H1 (cell line): ENCODE measurements at regions not wholly inside any gene's neighbourhood (a gene's known extent, or its start where the extent isn't known, plus 50 kb on each side); places are given as distances from the start of the nearest gene placed in this dataset.

Source experiments
- CTCF ChIA-PET: fragments of 300-600 bp; sonication (Branson Sonifier 250); formaldehyde crosslinking; loops from one replicate; lab custom pipeline; 2021; ENCODE audit not compliant: partially characterized antibody; lab: Charles Lee
- POLR2A ChIA-PET: fragments of 300-600 bp; sonication (Branson Sonifier 250); formaldehyde crosslinking; loops from one replicate; lab custom pipeline; 2021; ENCODE audit warnings: inconsistent platforms; ENCODE audit not compliant: partially characterized antibody; lab: Charles Lee
- DNase-seq, 2 experiments: peaks; one replicate each; pipeline versions ENCODE4 v3.0.0 to v3.0.0-alpha.2; 2010 to 2022; ENCODE audit warnings: low spot score in 2 of 2, low read depth in 1 of 2, mixed read lengths in 1 of 2
- FAIRE-seq: peaks from 2 replicates; lab custom pipeline; 2011; peaks lifted over from hg19 to GRCh38; lab: Jason Lieb, UNC
- H2AFZ ChIP-seq: 2 replicates; pipeline ENCODE4 v1.8.1; 2012; ENCODE audit warnings: low read length, inconsistent platforms
- H2AK5ac ChIP-seq: 2 replicates; pipeline ENCODE4 v1.6.1; 2013; ENCODE audit warnings: low read depth, low read length
- H2BK120ac ChIP-seq: replicated peaks from 2 replicates; pipeline ENCODE3; 2013; ENCODE audit warnings: low read depth, low read length, inconsistent platforms
- H2BK12ac ChIP-seq: 2 replicates; pipeline ENCODE4 v1.6.1; 2013; ENCODE audit warnings: low read depth, low read length
- H2BK15ac ChIP-seq: 2 replicates; pipeline ENCODE4 v1.6.1; 2013; ENCODE audit warnings: low read length
- H2BK20ac ChIP-seq: 2 replicates; pipeline ENCODE4 v1.6.1; 2013; ENCODE audit warnings: low read length
- H2BK5ac ChIP-seq: 2 replicates; pipeline ENCODE4 v1.6.1; 2013; ENCODE audit warnings: low read depth, low read length
- H3K14ac ChIP-seq: 2 replicates; pipeline ENCODE4 v1.6.1; 2013; ENCODE audit warnings: inconsistent platforms; ENCODE audit not compliant: insufficient read length
- H3K18ac ChIP-seq: 2 replicates; pipeline ENCODE4 v1.6.1; 2013; ENCODE audit warnings: low read length; ENCODE audit errors: extremely low read depth
- H3K23ac ChIP-seq: 2 replicates; pipeline ENCODE4 v1.6.1; 2013; ENCODE audit warnings: inconsistent platforms; ENCODE audit not compliant: insufficient read length
- H3K23me2 ChIP-seq: 2 replicates; pipeline ENCODE4 v1.6.1; 2013; ENCODE audit warnings: low read depth, low read length
- H3K27ac ChIP-seq: 2 replicates; pipeline ENCODE4 v1.6.1; 2011; ENCODE audit warnings: low read depth, low read length, inconsistent platforms
- H3K27me3 ChIP-seq, 4 experiments: replicated peaks in 1 of 4; 1 replicate in 1 of 4; 2 replicates in 3 of 4; pipeline versions ENCODE4 v1.6.1 to v1.8.1; 2011 to 2013; ENCODE audit warnings: low read length in 3 of 4, mild to moderate bottlenecking in 3 of 4, inconsistent platforms in 2 of 4, mixed read lengths in 2 of 4, moderate library complexity in 1 of 4; ENCODE audit not compliant: control insufficient read depth in 3 of 4, insufficient read depth in 3 of 4; ENCODE audit errors: extremely low read depth in 1 of 4
- H3K36me3 ChIP-seq, 4 experiments: 2 replicates each; pipeline versions ENCODE4 v1.6.1 to v1.8.1; 2011 to 2013; ENCODE audit warnings: mild to moderate bottlenecking in 4 of 4, low read length in 3 of 4, moderate library complexity in 2 of 4, control low read depth in 1 of 4, inconsistent platforms in 1 of 4; ENCODE audit not compliant: insufficient read depth in 4 of 4, control insufficient read depth in 2 of 4
- H3K4ac ChIP-seq: replicated peaks from 2 replicates; pipeline ENCODE3; 2013; ENCODE audit warnings: low read length, low read depth, mixed read lengths, inconsistent platforms; ENCODE audit not compliant: insufficient read length
- H3K4me1 ChIP-seq, 4 experiments: replicated peaks in 1 of 4; 1 replicate in 1 of 4; 2 replicates in 3 of 4; pipeline versions ENCODE4 v1.6.1 to v1.8.1; 2011 to 2013; ENCODE audit warnings: low read length in 3 of 4, inconsistent platforms in 2 of 4, mixed read lengths in 1 of 4; ENCODE audit not compliant: insufficient read depth in 4 of 4, control insufficient read depth in 3 of 4
- H3K4me2 ChIP-seq, 2 experiments: 2 replicates each; pipeline versions ENCODE4 v1.6.1 to v1.8.1; 2011 to 2013; ENCODE audit warnings: low read depth in 2 of 2, low read length in 2 of 2, control low read depth in 1 of 2, inconsistent platforms in 1 of 2, mild to moderate bottlenecking in 1 of 2; ENCODE audit not compliant: insufficient read depth in 1 of 2
- H3K4me3 ChIP-seq, 4 experiments: fragments of 200-600, 300-600 bp in 1 of 4; sonication (generic), shearing (Covaris generic), sonication (Bioruptor Twin) in 1 of 4; 2 replicates each; pipeline versions ENCODE4 v1.5.1 to v1.8.1; 2011 to 2016; ENCODE audit warnings: low read length in 4 of 4, low read depth in 3 of 4, control low read depth in 2 of 4, inconsistent platforms in 2 of 4, mild to moderate bottlenecking in 2 of 4, mixed read lengths in 1 of 4, moderate library complexity in 1 of 4; ENCODE audit not compliant: insufficient read depth in 2 of 4; ENCODE audit errors: extremely low read depth in 1 of 4
- H3K56ac ChIP-seq: replicated peaks from 2 replicates; pipeline ENCODE3; 2013; ENCODE audit warnings: low read depth, mild to moderate bottlenecking, mixed read lengths, low read length, inconsistent platforms; ENCODE audit not compliant: insufficient read length
- H3K79me1 ChIP-seq: 2 replicates; pipeline ENCODE4 v1.6.1; 2013; ENCODE audit warnings: low read depth, low read length, control low read depth
- H3K79me2 ChIP-seq, 2 experiments: 2 replicates each; pipeline versions ENCODE4 v1.6.1 to v1.8.1; 2012 to 2013; ENCODE audit warnings: low read length in 2 of 2, mild to moderate bottlenecking in 2 of 2, inconsistent platforms in 1 of 2; ENCODE audit not compliant: insufficient read depth in 2 of 2, control insufficient read depth in 1 of 2
- H3K9ac ChIP-seq, 4 experiments: replicated peaks in 1 of 4; 1 replicate in 1 of 4; 2 replicates in 3 of 4; pipeline versions ENCODE4 v1.6.1 to v1.8.1; 2011 to 2013; ENCODE audit warnings: low read depth in 3 of 4, low read length in 3 of 4, control low read depth in 2 of 4, mild to moderate bottlenecking in 2 of 4, moderate library complexity in 2 of 4, inconsistent platforms in 1 of 4; ENCODE audit errors: extremely low read depth in 1 of 4
- H3K9me3 ChIP-seq, 2 experiments: 2 replicates each; pipeline versions ENCODE4 v1.6.1 to v1.8.1; 2012 to 2013; ENCODE audit warnings: mild to moderate bottlenecking in 2 of 2, moderate library complexity in 2 of 2, control low read depth in 1 of 2, inconsistent platforms in 1 of 2, low read depth in 1 of 2, low read length in 1 of 2, mixed read lengths in 1 of 2; ENCODE audit not compliant: insufficient read depth in 2 of 2
- H4K20me1 ChIP-seq, 2 experiments: replicated peaks in 1 of 2; 2 replicates each; pipeline versions ENCODE3 to v1.8.1; 2011 to 2013; ENCODE audit warnings: inconsistent platforms in 2 of 2, low read length in 2 of 2, mild to moderate bottlenecking in 1 of 2; ENCODE audit not compliant: insufficient read depth in 2 of 2, control insufficient read depth in 1 of 2
- H4K5ac ChIP-seq: 2 replicates; pipeline ENCODE4 v1.6.1; 2013; ENCODE audit warnings: low read length, low read depth, mixed read lengths, inconsistent platforms; ENCODE audit not compliant: insufficient read length
- H4K8ac ChIP-seq: 2 replicates; pipeline ENCODE4 v1.8.0; 2013; ENCODE audit warnings: mild to moderate bottlenecking, moderate library complexity, low read length, inconsistent platforms; ENCODE audit not compliant: insufficient read depth; ENCODE audit errors: extremely low read depth
- H4K91ac ChIP-seq: replicated peaks from 2 replicates; pipeline ENCODE3; 2013; ENCODE audit warnings: low read length, mixed read lengths, inconsistent platforms; ENCODE audit not compliant: insufficient read length
- BCL11A ChIP-seq, 2 experiments: IDR thresholded peaks; one replicate each; pipeline ENCODE4 v1.6.1; 2011; ENCODE audit warnings: low read depth in 2 of 2, low read length in 2 of 2, mild to moderate bottlenecking in 2 of 2
- KDM1A ChIP-seq: fragments of 200-600, 300-600 bp; sonication (generic); IDR thresholded peaks from 2 replicates; pipeline ENCODE4 v1.7.1; 2016; ENCODE audit warnings: mild to moderate bottlenecking, low read length, borderline replicate concordance
- KDM5A ChIP-seq: fragments of 200-600 bp; IDR thresholded peaks from 2 replicates; pipeline ENCODE4 v1.7.1; 2012; ENCODE audit warnings: mild to moderate bottlenecking, low read length, inconsistent platforms, mixed read lengths
- NRF1 ChIP-seq: IDR thresholded peaks from 2 replicates; pipeline ENCODE4 v1.6.1; 2011; ENCODE audit warnings: mild to moderate bottlenecking, low read depth, low read length, improper control_type of control experiment
- POLR2A ChIP-seq, 2 experiments: IDR thresholded peaks; 1 replicate in 1 of 2; 2 replicates in 1 of 2; pipeline ENCODE4 v1.6.1; 2011; ENCODE audit warnings: low read depth in 2 of 2, low read length in 2 of 2, mild to moderate bottlenecking in 2 of 2; ENCODE audit errors: control extremely low read depth in 1 of 2
- SUZ12 ChIP-seq: fragments of 200-600 bp; sonication (generic); IDR thresholded peaks from 2 replicates; pipeline ENCODE4 v1.6.1; 2012; ENCODE audit warnings: mild to moderate bottlenecking, inconsistent platforms, low read length, moderate library complexity, mixed read lengths
- ZNF274 ChIP-seq: IDR thresholded peaks from 2 replicates; pipeline ENCODE4 v1.7.0; 2012; ENCODE audit warnings: low read length, borderline replicate concordance; ENCODE audit errors: extremely low read depth
- WGBS, 2 experiments: shearing (Covaris generic) in 1 of 2; methylation state at CpG; one replicate each; pipeline versions ENCODE4 v1.1.6 to v1.1.7; 2013 to 2015; ENCODE audit warnings: low lambda C conversion rate in 2 of 2, mixed read lengths in 2 of 2, inconsistent platforms in 1 of 2, low coverage in 1 of 2, missing lambda C conversion rate in 1 of 2; ENCODE audit not compliant: insufficient replicate concordance in 2 of 2, insufficient coverage in 1 of 2, insufficient read length in 1 of 2; ENCODE audit errors: extremely low coverage in 1 of 2, missing lambda C conversion rate in 1 of 2; 5-methylcytosine and 5-hydroxymethylcytosine counted together

DNA sequence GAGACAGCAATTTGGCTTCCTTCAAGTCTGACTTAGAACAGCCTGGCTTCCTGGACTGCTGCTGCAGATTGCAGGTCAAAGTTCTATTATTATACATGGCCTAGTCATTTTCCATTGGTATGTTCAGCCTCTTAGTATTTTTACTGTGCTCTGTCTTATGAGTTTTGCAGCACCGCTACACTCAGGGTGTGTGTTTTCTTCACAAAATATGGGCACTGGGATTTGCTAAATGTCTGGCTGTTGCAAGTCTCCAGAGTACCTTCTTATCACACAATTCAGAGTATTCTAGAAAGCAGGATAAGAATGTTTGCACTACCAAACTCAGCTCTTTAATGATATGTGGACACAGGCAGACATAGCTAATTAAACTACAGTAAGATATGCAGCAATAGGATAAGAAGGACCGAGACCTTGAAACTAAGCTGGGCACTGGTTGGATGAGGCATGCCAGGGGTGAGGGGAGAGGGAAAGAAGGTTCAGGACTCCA is 203.0 kb upstream of the PDZRN3 start:
- no peaks in the 10 kb centered on the region for H4K20me1 ChIP-seq
- H3K4me3 ChIP-seq = no peak overlapping the region
- H3K14ac ChIP-seq = no peak overlapping the region
- peak overlapping the region; percentile 12; the same call in 1 of the 2 replicates for H2AFZ ChIP-seq
- ChIA-PET CTCF (interaction anchor here (1.0 to 3.2 kb wide), 2 partner anchors 19 to 21 kb away, joined by 3 to 13 read pairs; no protein-coding TSS in a partner anchor), POLR2A (no interaction called here)
- DNase-seq (no peak), FAIRE-seq (no peak)
- H3K23me2 ChIP-seq = no peaks in the 10 kb centered on the region; the same call in 1 of the 2 replicates
- no peaks in the 10 kb centered on the region for H3K4me1 ChIP-seq
- H3K4ac ChIP-seq = no peak overlapping the region
- H2BK120ac ChIP-seq = no peak overlapping the region
- no peak overlapping the region for H3K4me2 ChIP-seq
- no peak overlapping the region for H2BK5ac ChIP-seq
- H3K56ac ChIP-seq = no peak overlapping the region
- H4K91ac ChIP-seq = no peak overlapping the region
- no peak overlapping the region for H2BK20ac ChIP-seq
- no peak overlapping the region for H2BK15ac ChIP-seq
- no peaks in the 10 kb centered on the region for H3K27me3 ChIP-seq
- H3K18ac ChIP-seq = no peak overlapping the region
- H3K9me3 ChIP-seq = no peaks in the 10 kb centered on the region
- H4K8ac ChIP-seq = no peak overlapping the region
- WGBS, 2 experiments = 81% methylated on average over 2 of the region's 2 CpGs; no CpG with 5 or more reads in 1 of the 2 experiments
- no peak overlapping the region for H2AK5ac ChIP-seq
- H3K79me2 ChIP-seq = no peaks in the 10 kb centered on the region
- H3K9ac ChIP-seq = no peak overlapping the region
- no peak overlapping the region for H4K5ac ChIP-seq
- no peak overlapping the region for H2BK12ac ChIP-seq
- H3K79me1 ChIP-seq = no peaks in the 10 kb centered on the region
- H3K23ac ChIP-seq = no peak overlapping the region
- no peak for TF ChIP-seq KDM1A
- no peak for TF ChIP-seq ZNF274
- no peak for TF ChIP-seq NRF1
- TF ChIP-seq SUZ12 = no peak
- no peak for TF ChIP-seq POLR2A (IDR thresholded peaks at IDR 0.05; ENCODE audit: control extremely low read depth in 1 of 2, low read depth in 2 of 2, low read length in 2 of 2)
- no peak for TF ChIP-seq BCL11A (IDR thresholded peaks at IDR 0.05; ENCODE audit: low read depth in 2 of 2, low read length in 2 of 2)
- no peak for TF ChIP-seq KDM5A
- H3K27ac ChIP-seq = no peak overlapping the region
- H3K36me3 ChIP-seq = no peaks in the 10 kb centered on the region
